ENCODE measurements at regions not wholly inside any gene's neighbourhood (a gene's known extent, or its start where the extent isn't known, plus 50 kb on each side); places are given as distances from the start of the nearest gene placed in this dataset.
A peak's percentile ranks its signal among the peaks of the same experiment; 100 is the strongest.

- DNase-seq (ENCODE audit: low read depth) = no peak
- TF ChIP-seq CTCF (IDR thresholded peaks at IDR 0.05; ENCODE audit: low read length, missing control alignments) = no peak
- H3K4me3 ChIP-seq (replicated peaks; ENCODE audit: low read depth, low read length) = no peak overlapping the region
Measured at GRCh38 chr6:88458662-88459061, 292.5 kb upstream of the CNR1 start.

- TF ChIP-seq CTCF (IDR thresholded peaks at IDR 0.05; ENCODE audit: low read length, missing control alignments) = no peak
- DNase-seq (ENCODE audit: low read depth) = no peak
- no peak overlapping the region for H3K4me3 ChIP-seq (replicated peaks; ENCODE audit: low read depth, low read length)
Measured at GRCh38 chr6:88456221-88456859, 290.2 kb upstream of the CNR1 start.

- TF ChIP-seq CTCF (IDR thresholded peaks at IDR 0.05; ENCODE audit: low read length, missing control alignments) = no peak
- H3K4me3 ChIP-seq (replicated peaks; ENCODE audit: low read depth, low read length) = no peak overlapping the region
- DNase-seq (ENCODE audit: low read depth) = no peak
Measured at GRCh38 chr6:88455317-88455716, 289.2 kb upstream of the CNR1 start.

GRCh38 chr6:88454658-88455057 is 288.5 kb upstream of the CNR1 start:
- peak; percentile 1 for DNase-seq (ENCODE audit: low read depth)
- H3K4me3 ChIP-seq (replicated peaks; ENCODE audit: low read depth, low read length) = no peak overlapping the region
- no peak for TF ChIP-seq CTCF (IDR thresholded peaks at IDR 0.05; ENCODE audit: low read length, missing control alignments)

- no peak for TF ChIP-seq CTCF (IDR thresholded peaks at IDR 0.05; ENCODE audit: low read length, missing control alignments)
- H3K4me3 ChIP-seq (replicated peaks; ENCODE audit: low read depth, low read length) = no peak overlapping the region
- DNase-seq (ENCODE audit: low read depth) = peak; percentile 28
Measured at GRCh38 chr6:88449770-88450169, 283.6 kb upstream of the CNR1 start.

GRCh38 chr6:88445188-88445965 is 279.2 kb upstream of the CNR1 start:
- DNase-seq (ENCODE audit: low read depth) = no peak
- TF ChIP-seq CTCF (IDR thresholded peaks at IDR 0.05; ENCODE audit: low read length, missing control alignments) = no peak

More at GRCh38 chr6:88445188-88445965, 279.2 kb upstream of the CNR1 start:
- H3K4me3 ChIP-seq (replicated peaks; ENCODE audit: low read depth, low read length) = no peak overlapping the region
